ENCODE measurements at regions not wholly inside any gene's neighbourhood (a gene's known extent, or its start where the extent isn't known, plus 50 kb on each side); places are given as distances from the start of the nearest gene placed in this dataset.

DNA sequence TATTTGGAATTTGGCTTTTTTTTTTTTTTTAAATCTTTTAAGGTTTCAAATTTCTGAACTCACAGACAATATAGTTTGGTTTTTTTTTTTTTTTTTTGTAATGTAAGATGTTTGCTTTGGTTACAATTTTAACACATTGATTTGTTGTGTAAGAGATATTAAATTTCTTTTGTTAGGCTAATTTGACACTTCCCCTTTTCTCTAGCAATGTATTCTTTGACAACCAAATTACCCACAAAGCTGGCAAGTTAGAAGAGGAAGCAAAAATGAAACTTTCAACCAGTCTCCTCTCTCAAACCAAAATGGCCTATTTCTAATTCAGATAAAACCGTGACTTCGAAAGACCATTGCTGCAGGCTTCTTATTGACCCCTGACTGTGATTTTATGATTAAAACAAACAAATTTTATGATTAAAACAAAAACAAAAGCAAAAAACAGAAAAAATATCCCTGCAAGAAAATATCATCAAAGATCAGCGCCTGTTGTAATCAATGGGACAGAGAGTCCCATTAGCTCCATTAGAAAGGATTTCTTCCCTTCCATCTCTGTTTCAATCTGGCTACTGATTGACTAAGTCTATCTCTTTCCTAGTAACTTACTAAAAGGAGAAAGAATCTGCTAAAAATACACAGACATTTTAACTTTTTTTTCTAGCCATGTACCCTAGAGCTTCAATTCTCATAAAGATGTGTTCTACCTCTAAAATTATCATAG is 489.2 kb downstream of the MDFIC start:
- no peak for ATAC-seq
- TF ChIP-seq ZFP3 (CRISPR knock-in tag; IDR thresholded peaks at IDR 0.05): no peak
- TF ChIP-seq CSDC2 (CRISPR knock-in tag; IDR thresholded peaks at IDR 0.05): no peak
- no peak for TF ChIP-seq ZFP30 (CRISPR knock-in tag; IDR thresholded peaks at IDR 0.05)
- no peak for TF ChIP-seq PATZ1 (CRISPR knock-in tag; IDR thresholded peaks at IDR 0.05; ENCODE audit: borderline replicate concordance)
- TF ChIP-seq BACH2 (CRISPR knock-in tag; IDR thresholded peaks at IDR 0.05; ENCODE audit: borderline replicate concordance): no peak
- TF ChIP-seq, protein P1, sequence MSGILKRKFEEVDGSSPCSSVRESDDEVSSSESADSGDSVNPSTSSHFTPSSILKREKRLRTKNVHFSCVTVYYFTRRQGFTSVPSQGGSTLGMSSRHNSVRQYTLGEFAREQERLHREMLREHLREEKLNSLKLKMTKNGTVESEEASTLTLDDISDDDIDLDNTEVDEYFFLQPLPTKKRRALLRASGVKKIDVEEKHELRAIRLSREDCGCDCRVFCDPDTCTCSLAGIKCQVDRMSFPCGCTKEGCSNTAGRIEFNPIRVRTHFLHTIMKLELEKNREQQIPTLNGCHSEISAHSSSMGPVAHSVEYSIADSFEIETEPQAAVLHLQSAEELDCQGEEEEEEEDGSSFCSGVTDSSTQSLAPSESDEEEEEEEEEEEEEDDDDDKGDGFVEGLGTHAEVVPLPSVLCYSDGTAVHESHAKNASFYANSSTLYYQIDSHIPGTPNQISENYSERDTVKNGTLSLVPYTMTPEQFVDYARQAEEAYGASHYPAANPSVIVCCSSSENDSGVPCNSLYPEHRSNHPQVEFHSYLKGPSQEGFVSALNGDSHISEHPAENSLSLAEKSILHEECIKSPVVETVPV (CRISPR knock-in tag; IDR thresholded peaks at IDR 0.05): no peak
- TF ChIP-seq PPARA (CRISPR knock-in tag; IDR thresholded peaks at IDR 0.05; ENCODE audit: borderline replicate concordance): no peak
- TF ChIP-seq ZNF8 (CRISPR knock-in tag; IDR thresholded peaks at IDR 0.05): no peak
- no peak for TF ChIP-seq GLIS3 (CRISPR knock-in tag; IDR thresholded peaks at IDR 0.05)
- TF ChIP-seq RARB (CRISPR knock-in tag; IDR thresholded peaks at IDR 0.05): no peak
- TF ChIP-seq SNAI2 (CRISPR knock-in tag; IDR thresholded peaks at IDR 0.05): no peak
- no peak for TF ChIP-seq TOX (CRISPR knock-in tag; IDR thresholded peaks at IDR 0.05; ENCODE audit: borderline replicate concordance)
- TF ChIP-seq OSR1 (CRISPR knock-in tag; IDR thresholded peaks at IDR 0.05): no peak
- TF ChIP-seq, protein P2, sequence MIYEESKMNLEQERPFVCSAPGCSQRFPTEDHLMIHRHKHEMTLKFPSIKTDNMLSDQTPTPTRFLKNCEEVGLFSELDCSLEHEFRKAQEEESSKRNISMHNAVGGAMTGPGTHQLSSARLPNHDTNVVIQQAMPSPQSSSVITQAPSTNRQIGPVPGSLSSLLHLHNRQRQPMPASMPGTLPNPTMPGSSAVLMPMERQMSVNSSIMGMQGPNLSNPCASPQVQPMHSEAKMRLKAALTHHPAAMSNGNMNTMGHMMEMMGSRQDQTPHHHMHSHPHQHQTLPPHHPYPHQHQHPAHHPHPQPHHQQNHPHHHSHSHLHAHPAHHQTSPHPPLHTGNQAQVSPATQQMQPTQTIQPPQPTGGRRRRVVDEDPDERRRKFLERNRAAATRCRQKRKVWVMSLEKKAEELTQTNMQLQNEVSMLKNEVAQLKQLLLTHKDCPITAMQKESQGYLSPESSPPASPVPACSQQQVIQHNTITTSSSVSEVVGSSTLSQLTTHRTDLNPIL (CRISPR knock-in tag; IDR thresholded peaks at IDR 0.05; ENCODE audit: low read depth): no peak

- ATAC-seq: no peak
- TF ChIP-seq TCF4 (CRISPR knock-in tag; IDR thresholded peaks at IDR 0.05; ENCODE audit: borderline replicate concordance) (no peak), CSDC2 (CRISPR knock-in tag; IDR thresholded peaks at IDR 0.05) (no peak), ZNF8 (CRISPR knock-in tag; IDR thresholded peaks at IDR 0.05) (no peak), POU6F1 (CRISPR knock-in tag; IDR thresholded peaks at IDR 0.05; ENCODE audit: borderline replicate concordance, low read depth) (no peak), ESRRG (CRISPR knock-in tag; IDR thresholded peaks at IDR 0.05) (no peak), RARB (CRISPR knock-in tag; IDR thresholded peaks at IDR 0.05) (no peak), SNAI2 (CRISPR knock-in tag; IDR thresholded peaks at IDR 0.05) (no peak), GLIS3 (CRISPR knock-in tag; IDR thresholded peaks at IDR 0.05) (no peak), ISL1 (CRISPR knock-in tag; IDR thresholded peaks at IDR 0.05) (no peak), ZFP3 (CRISPR knock-in tag; IDR thresholded peaks at IDR 0.05) (no peak), PATZ1 (CRISPR knock-in tag; IDR thresholded peaks at IDR 0.05; ENCODE audit: borderline replicate concordance) (no peak), ZNF70 (CRISPR knock-in tag; IDR thresholded peaks at IDR 0.05) (no peak), ZFP30 (CRISPR knock-in tag; IDR thresholded peaks at IDR 0.05) (no peak), PPARA (CRISPR knock-in tag; IDR thresholded peaks at IDR 0.05; ENCODE audit: borderline replicate concordance) (no peak), ZNF565 (CRISPR knock-in tag; conservative IDR thresholded peaks at IDR 0.05; ENCODE audit: low read depth) (no peak), OSR1 (CRISPR knock-in tag; IDR thresholded peaks at IDR 0.05) (no peak), ARNTL (CRISPR knock-in tag; IDR thresholded peaks at IDR 0.05; ENCODE audit: borderline replicate concordance, low read depth) (no peak)
- TF ChIP-seq, protein P2 (CRISPR knock-in tag; IDR thresholded peaks at IDR 0.05; ENCODE audit: low read depth): no peak
- TF ChIP-seq, protein P1 (CRISPR knock-in tag; IDR thresholded peaks at IDR 0.05): no peak
Observed at GRCh38 chr7:115410434-115410820, 488.5 kb downstream of the MDFIC start.

Data from SK-N-SH treated with all-trans-retinoic acid at 6 μM for 48 hours (cell line).